Activated CD8-positive, alpha-beta T cell treated with anti-CD3 and anti-CD28 coated beads for 36 hours (primary cell): ENCODE measurements at regions not wholly inside any gene's neighbourhood (a gene's known extent, or its start where the extent isn't known, plus 50 kb on each side); places are given as distances from the start of the nearest gene placed in this dataset.
"Not testable (repeated sequence)": the region's sequence is repeated elsewhere in the genome, so short reads cannot be mapped to it uniquely, and the experiment has no call there.

ENCODE experiments used
- ATAC-seq: fragments of 200-7000 bp; cut with Tn5 transposase; one replicate; pipeline ENCODE4 v1.10.0; 2021; ENCODE audit warnings: mild to moderate bottlenecking, moderate library complexity
- CTCF ChIA-PET: fragments of 350-600 bp; sonication (Branson Sonifier 250); formaldehyde crosslinking; loops from one replicate; lab custom pipeline; 2021; ENCODE audit warnings: antibody characterized with exemption; lab: Charles Lee
- POLR2A ChIA-PET: fragments of 350-600 bp; sonication (Branson Sonifier 250); formaldehyde crosslinking; loops from one replicate; lab custom pipeline; 2021; ENCODE audit warnings: antibody characterized with exemption; lab: Charles Lee
- DNase-seq: peaks from one replicate; pipeline ENCODE4 v3.0.0-alpha.2; 2020
- H3K27ac Mint-ChIP-seq: one replicate; pipeline ENCODE4 v1.8.0; 2021; ENCODE audit warnings: mild to moderate bottlenecking, mixed read lengths
- H3K27me3 Mint-ChIP-seq: one replicate; pipeline ENCODE4 v1.8.0; 2021; ENCODE audit warnings: mixed read lengths
- H3K36me3 Mint-ChIP-seq: one replicate; pipeline ENCODE4 v1.8.0; 2021; ENCODE audit warnings: low read depth, mixed read lengths
- H3K4me1 Mint-ChIP-seq: one replicate; pipeline ENCODE4 v1.8.0; 2021; ENCODE audit warnings: low read depth, mixed read lengths
- H3K4me3 Mint-ChIP-seq: one replicate; pipeline ENCODE4 v1.8.0; 2021; ENCODE audit warnings: mild to moderate bottlenecking, moderate library complexity, mixed read lengths
- H3K9me3 Mint-ChIP-seq: one replicate; pipeline ENCODE4 v1.8.0; 2021; ENCODE audit warnings: mixed read lengths
- CTCF ChIP-seq: fragments of 200-600 bp; IDR thresholded peaks from one replicate; pipeline ENCODE4 v1.8.0; 2022; ENCODE audit warnings: antibody characterized with exemption, mild to moderate bottlenecking
- intact Hi-C: fragments of 100-400 bp; cut with micrococcal nuclease; formaldehyde crosslinking; loops from one replicate; pipeline ENCODE4 v1.10.0; 2022

DNA sequence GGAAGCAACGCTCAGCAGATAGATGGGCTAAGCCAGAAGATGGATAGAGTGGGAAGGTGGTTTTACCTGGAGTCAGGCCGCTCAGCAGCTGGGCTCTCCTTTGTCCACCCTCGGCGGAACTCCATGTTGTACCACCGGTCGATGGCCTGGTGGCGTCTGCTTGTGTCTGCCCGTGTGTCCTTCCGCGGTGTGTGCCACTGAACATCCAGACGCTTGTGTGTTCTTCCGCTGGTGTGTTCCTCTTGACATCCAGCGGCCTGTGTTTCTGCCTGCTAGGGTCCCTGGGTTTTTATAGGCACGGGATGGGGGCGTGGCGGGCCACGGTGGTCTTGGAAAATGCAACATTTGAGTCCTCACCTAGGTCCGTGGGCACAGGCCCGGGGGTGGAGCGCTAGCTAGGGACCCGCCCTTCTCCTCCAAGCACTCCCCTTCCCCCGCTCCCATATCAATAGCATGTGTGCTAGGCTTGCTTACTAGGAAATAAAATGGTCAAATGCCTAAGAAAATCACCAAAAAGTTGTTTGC, 1431.7 kb upstream of the ACVR2A start:
- no peaks in the 10 kb centered on the region for H3K9me3 Mint-ChIP-seq
- DNase-seq = no peak
- ChIA-PET CTCF (interaction anchor here (1.4 kb wide), 1 partner anchor 12 kb away, joined by 4 read pairs; no protein-coding TSS in a partner anchor), POLR2A (no interaction called here)
- H3K4me3 Mint-ChIP-seq = no peak overlapping the region
- H3K27ac Mint-ChIP-seq = no peak overlapping the region
- no peak for ATAC-seq
- no peaks in the 10 kb centered on the region for H3K4me1 Mint-ChIP-seq
- TF ChIP-seq CTCF = no peak
- H3K27me3 Mint-ChIP-seq = no peaks in the 10 kb centered on the region
- intact Hi-C loops = no loop called here
- no peaks in the 10 kb centered on the region for H3K36me3 Mint-ChIP-seq

DNA sequence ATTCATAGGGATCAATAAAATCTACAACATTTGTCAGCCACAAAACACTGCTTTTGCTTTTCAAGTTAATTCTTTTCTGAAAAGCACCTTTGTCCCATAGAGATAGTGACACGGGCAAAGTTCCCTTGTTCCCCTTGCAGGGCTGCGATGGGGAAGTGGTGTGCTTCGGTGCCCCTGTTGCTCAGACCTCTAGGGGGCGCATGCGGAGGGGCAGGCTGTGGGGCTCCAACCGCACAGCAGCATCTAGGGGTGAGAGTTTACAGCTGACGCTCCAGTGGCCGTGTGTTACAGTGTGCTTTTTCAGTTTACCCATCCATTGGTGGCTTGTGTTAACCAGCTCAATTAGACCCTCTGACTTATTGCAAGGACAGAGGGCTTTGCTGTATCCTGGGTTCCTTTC, 1432.2 kb upstream of the ACVR2A start:
- ChIA-PET POLR2A (no interaction called here), CTCF (no interaction called here)
- intact Hi-C loops = no loop called here
- Mint-ChIP-seq H3K9me3 (no peaks in the 10 kb centered on the region), H3K27me3 (no peaks in the 10 kb centered on the region), H3K4me1 (no peaks in the 10 kb centered on the region), H3K36me3 (no peaks in the 10 kb centered on the region), H3K4me3 (no peak overlapping the region), H3K27ac (no peak overlapping the region)
- DNase-seq = no peak
- ATAC-seq = no peak
- no peak for TF ChIP-seq CTCF

DNA sequence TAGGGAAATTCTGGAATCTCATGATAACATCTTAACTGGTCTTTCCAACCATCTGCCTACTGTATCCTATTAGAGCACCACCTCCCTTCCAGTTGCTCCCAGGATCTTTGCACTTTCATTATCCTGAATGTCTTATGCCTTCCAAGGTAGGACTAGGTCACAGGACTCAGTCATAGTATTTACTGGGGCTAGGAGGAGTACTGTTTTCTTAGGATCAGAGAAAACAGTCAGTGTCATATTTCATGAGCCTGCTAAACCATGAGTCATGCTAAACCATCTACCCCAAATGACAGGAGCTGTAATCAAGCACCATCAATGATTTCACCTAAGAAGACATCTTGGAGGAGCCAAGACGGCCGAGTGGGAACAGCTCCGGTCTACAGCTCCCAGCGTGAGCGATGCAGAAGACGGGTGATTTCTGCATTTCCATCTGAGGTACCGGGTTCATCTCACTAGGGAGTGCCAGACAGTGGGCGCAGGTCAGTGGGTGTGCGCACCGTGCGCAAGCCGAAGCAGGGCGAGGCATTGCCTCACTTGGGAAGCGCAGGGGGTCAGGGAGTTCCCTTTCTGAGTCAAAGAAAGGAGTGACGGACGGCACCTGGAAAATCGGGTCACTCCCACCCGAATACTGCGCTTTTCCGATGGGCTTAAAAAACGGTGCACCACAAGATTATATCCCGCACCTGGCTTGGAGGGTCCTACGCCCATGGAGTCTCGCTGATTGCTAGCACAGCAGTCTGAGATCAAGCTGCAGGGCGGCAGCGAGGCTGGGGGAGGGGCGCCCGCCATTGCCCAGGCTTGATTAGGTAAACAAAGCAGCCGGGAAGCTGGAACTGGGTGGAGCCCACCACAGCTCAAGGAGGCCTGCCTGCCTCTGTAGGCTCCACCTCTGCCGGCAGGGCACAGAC, 1439.2 kb upstream of the ACVR2A start:
- H3K36me3 Mint-ChIP-seq, ATAC-seq, CTCF ChIA-PET, POLR2A ChIA-PET, DNase-seq, H3K9me3 Mint-ChIP-seq, H3K27me3 Mint-ChIP-seq, H3K27ac Mint-ChIP-seq, intact Hi-C loops, H3K4me1 Mint-ChIP-seq, H3K4me3 Mint-ChIP-seq: not testable (repeated sequence)

- POLR2A ChIA-PET, H3K9me3 Mint-ChIP-seq, H3K27ac Mint-ChIP-seq, H3K27me3 Mint-ChIP-seq, CTCF ChIA-PET, ATAC-seq, intact Hi-C loops, H3K4me1 Mint-ChIP-seq, H3K4me3 Mint-ChIP-seq, DNase-seq, H3K36me3 Mint-ChIP-seq: not testable (repeated sequence)
Measured at GRCh38 chr2:146403546-146404160, 1441.2 kb upstream of the ACVR2A start.

GRCh38 chr2:146392631-146393030, 1452.2 kb upstream of the ACVR2A start:
- Mint-ChIP-seq H3K36me3 (no peaks in the 10 kb centered on the region), H3K27ac (no peak overlapping the region), H3K4me1 (no peaks in the 10 kb centered on the region), H3K9me3 (peaks cover 3% of the 10 kb centered on the region), H3K4me3 (no peak overlapping the region), H3K27me3 (no peaks in the 10 kb centered on the region)
- intact Hi-C loops = no loop called here
- no peak for TF ChIP-seq CTCF
- DNase-seq (no peak), ATAC-seq (no peak)
- ChIA-PET CTCF (no interaction called here), POLR2A (no interaction called here)

GRCh38 chr2:146392186-146392585, 1452.6 kb upstream of the ACVR2A start:
- no peak overlapping the region for H3K27ac Mint-ChIP-seq
- intact Hi-C loops = no loop called here
- ChIA-PET POLR2A (no interaction called here), CTCF (no interaction called here)
- DNase-seq = no peak
- no peak overlapping the region for H3K4me3 Mint-ChIP-seq
- H3K27me3 Mint-ChIP-seq = no peaks in the 10 kb centered on the region
- TF ChIP-seq CTCF = no peak
- H3K4me1 Mint-ChIP-seq = no peaks in the 10 kb centered on the region
- no peaks in the 10 kb centered on the region for H3K36me3 Mint-ChIP-seq
- no peak for ATAC-seq
- peaks cover 5% of the 10 kb centered on the region for H3K9me3 Mint-ChIP-seq
